Mucosa of descending colon (tissue), 3 donors: ENCODE measurements at regions not wholly inside any gene's neighbourhood (a gene's known extent, or its start where the extent isn't known, plus 50 kb on each side); places are given as distances from the start of the nearest gene placed in this dataset.
"Not testable (repeated sequence)": the region's sequence is repeated elsewhere in the genome, so short reads cannot be mapped to it uniquely, and the experiment has no call there.

Experiments used
- ATAC-seq: fragments of 200-7000 bp; cut with Tn5 transposase; one replicate; pipeline ENCODE4 v1.9.1; 2020; ENCODE audit warnings: mild to moderate bottlenecking, moderate library complexity
- DNase-seq, 3 donors: peaks; one replicate each; pipeline ENCODE4 v3.0.0-alpha.2; 2020
- H3K36me3 ChIP-seq: fragments of 200-600 bp; one replicate; pipeline ENCODE4 v1.8.0; 2021; ENCODE audit warnings: low read depth, mild to moderate bottlenecking
- H3K4me1 ChIP-seq: fragments of 200-600 bp; one replicate; pipeline ENCODE4 v1.8.0; 2021; ENCODE audit warnings: low read depth, mild to moderate bottlenecking
- H3K4me3 ChIP-seq: fragments of 200-600 bp; one replicate; pipeline ENCODE4 v1.8.0; 2021; ENCODE audit warnings: mild to moderate bottlenecking
- H3K9me3 ChIP-seq: fragments of 200-600 bp; one replicate; pipeline ENCODE4 v1.8.0; 2021; ENCODE audit warnings: mild to moderate bottlenecking
- CTCF ChIP-seq: fragments of 200-600 bp; IDR thresholded peaks from one replicate; pipeline ENCODE4 v1.8.0; 2022; ENCODE audit warnings: antibody characterized with exemption, mild to moderate bottlenecking
- intact Hi-C, 2 donors: fragments of 100-400 bp; cut with DNase I in 1 of 2; cut with micrococcal nuclease in 1 of 2; formaldehyde crosslinking; loops; one replicate each; pipeline versions ENCODE4 v1.11.0 to v1.11.1; 2022; cut with DNase I, micrococcal nuclease
- donor health status: DM: no; HTN: no; CAD: no; lungs with moderate emphysema.
- donor health status: DM: no; HTN: no; CAD: no.
- donor health status: DM: no; HTN: yes; CAD: no.

- DNase-seq (no peak), ATAC-seq (no peak)
- Histone ChIP-seq H3K36me3 (no peaks in the 10 kb centered on the region), H3K9me3 (peaks cover 12% of the 10 kb centered on the region), H3K4me1 (no peaks in the 10 kb centered on the region), H3K4me3 (no peak overlapping the region)
- intact Hi-C loops = no loop called here
- TF ChIP-seq CTCF = no peak
These were observed 1189.2 kb downstream of the PLA2G4A start for GRCh38 chr1:188017921-188018320.

- Histone ChIP-seq H3K36me3 (no peaks in the 10 kb centered on the region), H3K4me3 (no peak overlapping the region), H3K4me1 (no peaks in the 10 kb centered on the region), H3K9me3 (peaks cover 11% of the 10 kb centered on the region)
- intact Hi-C loops = no loop called here
- DNase-seq (no peak), ATAC-seq (no peak)
- no peak for TF ChIP-seq CTCF
These were observed 1193.9 kb downstream of the PLA2G4A start for GRCh38 chr1:188022661-188023060.

- intact Hi-C loops = no loop called here
- peaks cover 7% of the 10 kb centered on the region for H3K9me3 ChIP-seq
- no peak overlapping the region for H3K4me3 ChIP-seq
- H3K4me1 ChIP-seq = no peaks in the 10 kb centered on the region
- ATAC-seq = no peak
- TF ChIP-seq CTCF = no peak
- no peak for DNase-seq
- no peaks in the 10 kb centered on the region for H3K36me3 ChIP-seq
These were observed 1194.5 kb downstream of the PLA2G4A start for GRCh38 chr1:188023206-188023605.

GRCh38 chr1:188027613-188028012 is 1198.9 kb downstream of the PLA2G4A start:
- intact Hi-C loops = no loop called here
- Histone ChIP-seq H3K9me3 (peaks cover 7% of the 10 kb centered on the region), H3K4me1 (no peaks in the 10 kb centered on the region), H3K4me3 (no peak overlapping the region), H3K36me3 (no peaks in the 10 kb centered on the region)
- DNase-seq = no peak
- TF ChIP-seq CTCF = no peak
- ATAC-seq = no peak

GRCh38 chr1:188037572-188037971 is 1208.8 kb downstream of the PLA2G4A start:
- DNase-seq, H3K4me1 ChIP-seq, intact Hi-C loops, H3K4me3 ChIP-seq, H3K36me3 ChIP-seq, ATAC-seq: not testable (repeated sequence)
- peaks cover 26% of the 10 kb centered on the region for H3K9me3 ChIP-seq

- intact Hi-C loops = no loop called here
- H3K4me1 ChIP-seq = no peaks in the 10 kb centered on the region
- no peaks in the 10 kb centered on the region for H3K36me3 ChIP-seq
- no peak overlapping the region for H3K4me3 ChIP-seq
- ATAC-seq = no peak
- no peak for TF ChIP-seq CTCF
- DNase-seq = no peak
- H3K9me3 ChIP-seq = no peaks in the 10 kb centered on the region
These were observed 1214.9 kb downstream of the PLA2G4A start for GRCh38 chr1:188043536-188044245.
